ENCODE measurements at regions not wholly inside any gene's neighbourhood (a gene's known extent, or its start where the extent isn't known, plus 50 kb on each side); places are given as distances from the start of the nearest gene placed in this dataset.

DNA sequence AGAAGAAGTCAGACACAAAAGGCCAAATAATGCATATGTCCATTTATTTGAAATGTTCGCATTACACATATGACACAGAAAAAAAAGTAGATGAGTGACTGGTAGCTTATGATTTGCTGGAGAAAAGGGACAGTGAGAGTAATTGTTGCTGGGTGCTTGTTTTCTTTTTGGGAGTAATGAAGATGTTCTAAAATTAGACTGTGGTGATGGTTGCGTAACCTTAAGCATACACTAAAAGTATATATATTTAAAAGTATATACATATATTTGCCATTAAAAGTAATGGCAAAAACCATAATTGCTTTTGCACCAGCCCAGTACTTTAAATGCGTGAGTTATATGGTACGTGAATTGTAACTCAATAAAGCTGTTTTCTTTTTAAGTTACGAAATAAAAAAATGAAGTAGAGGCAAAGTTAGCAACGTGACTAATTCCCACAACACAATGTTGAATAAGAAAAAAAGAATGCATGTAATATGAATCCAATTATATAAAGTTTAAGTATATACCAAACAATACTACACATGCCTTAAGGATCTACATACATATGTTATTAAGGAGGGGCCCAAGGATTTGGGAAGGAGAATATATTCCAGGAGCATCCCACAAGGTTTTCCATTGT is 360.4 kb upstream of the CELF2 start:
- H3K9me2 ChIP-seq (replicated peaks; ENCODE audit: insufficient read depth): no peaks in the 10 kb centered on the region
- WGBS (ENCODE audit: low lambda C conversion rate, missing lambda C conversion rate): 96% methylated on average over 6 of the region's 6 CpGs
- H3K27me3 ChIP-seq: no peaks in the 10 kb centered on the region
- no peak overlapping the region for H3K4me3 ChIP-seq
- no peak overlapping the region for H3K4me2 ChIP-seq
- H3K27ac ChIP-seq: no peak overlapping the region
- peaks cover 16% of the 10 kb centered on the region for H3K4me1 ChIP-seq (ENCODE audit: insufficient read depth)
- H2AFZ ChIP-seq: no peak overlapping the region
- TF ChIP-seq, protein P1, sequence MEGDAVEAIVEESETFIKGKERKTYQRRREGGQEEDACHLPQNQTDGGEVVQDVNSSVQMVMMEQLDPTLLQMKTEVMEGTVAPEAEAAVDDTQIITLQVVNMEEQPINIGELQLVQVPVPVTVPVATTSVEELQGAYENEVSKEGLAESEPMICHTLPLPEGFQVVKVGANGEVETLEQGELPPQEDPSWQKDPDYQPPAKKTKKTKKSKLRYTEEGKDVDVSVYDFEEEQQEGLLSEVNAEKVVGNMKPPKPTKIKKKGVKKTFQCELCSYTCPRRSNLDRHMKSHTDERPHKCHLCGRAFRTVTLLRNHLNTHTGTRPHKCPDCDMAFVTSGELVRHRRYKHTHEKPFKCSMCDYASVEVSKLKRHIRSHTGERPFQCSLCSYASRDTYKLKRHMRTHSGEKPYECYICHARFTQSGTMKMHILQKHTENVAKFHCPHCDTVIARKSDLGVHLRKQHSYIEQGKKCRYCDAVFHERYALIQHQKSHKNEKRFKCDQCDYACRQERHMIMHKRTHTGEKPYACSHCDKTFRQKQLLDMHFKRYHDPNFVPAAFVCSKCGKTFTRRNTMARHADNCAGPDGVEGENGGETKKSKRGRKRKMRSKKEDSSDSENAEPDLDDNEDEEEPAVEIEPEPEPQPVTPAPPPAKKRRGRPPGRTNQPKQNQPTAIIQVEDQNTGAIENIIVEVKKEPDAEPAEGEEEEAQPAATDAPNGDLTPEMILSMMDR (IDR thresholded peaks at IDR 0.05; ENCODE audit: poor library complexity): no peak
- TF ChIP-seq EZH2 (IDR thresholded peaks at IDR 0.05; ENCODE audit: borderline replicate concordance): no peak
- TF ChIP-seq EZH2phosphoT487 (IDR thresholded peaks at IDR 0.05; ENCODE audit: low read depth, severe bottlenecking, unreplicated experiment): no peak
- no peaks in the 10 kb centered on the region for H4K20me1 ChIP-seq (ENCODE audit: insufficient read depth, poor library complexity, severe bottlenecking)
- no peak for DNase-seq (ENCODE audit: low spot score)
- no peaks in the 10 kb centered on the region for H3K79me2 ChIP-seq
- no peaks in the 10 kb centered on the region for H3K9me3 ChIP-seq (ENCODE audit: low read depth)
- H3K36me3 ChIP-seq (replicated peaks; ENCODE audit: insufficient read depth, low read depth): no peaks in the 10 kb centered on the region

DNA sequence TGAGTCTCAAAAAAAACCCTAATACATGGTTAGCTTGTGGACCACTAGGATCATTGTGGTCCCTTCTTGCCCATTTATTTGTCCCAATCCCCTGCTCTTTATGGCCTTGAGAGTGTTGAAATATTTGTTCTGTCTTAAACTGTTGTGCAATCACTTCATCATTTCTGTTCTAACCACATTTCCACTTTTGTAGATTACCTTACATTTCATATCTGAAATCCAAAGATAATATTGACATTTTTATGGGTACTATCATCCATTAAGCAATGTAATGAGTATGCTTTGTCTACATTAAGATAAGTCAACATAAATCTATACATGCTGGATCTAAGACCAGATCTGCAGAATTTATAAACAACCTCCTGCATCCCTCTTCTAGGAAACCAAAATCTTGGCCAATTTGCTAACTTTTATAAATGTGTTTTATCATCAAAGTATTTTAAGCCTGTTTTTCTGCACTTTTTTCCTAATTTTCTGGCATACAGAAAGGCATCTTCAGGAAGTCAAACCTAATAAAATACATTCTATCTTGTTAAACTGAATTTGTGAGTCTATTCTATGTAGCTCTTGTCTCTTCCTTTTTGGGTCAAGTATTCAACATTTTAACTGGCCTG is 359.4 kb upstream of the CELF2 start:
- TF ChIP-seq EZH2 (IDR thresholded peaks at IDR 0.05; ENCODE audit: borderline replicate concordance) (no peak), EZH2phosphoT487 (IDR thresholded peaks at IDR 0.05; ENCODE audit: low read depth, severe bottlenecking, unreplicated experiment) (no peak)
- TF ChIP-seq, protein P1 (IDR thresholded peaks at IDR 0.05; ENCODE audit: poor library complexity): no peak
- Histone ChIP-seq H3K27ac (no peak overlapping the region), H4K20me1 (ENCODE audit: insufficient read depth, poor library complexity, severe bottlenecking) (no peaks in the 10 kb centered on the region), H3K4me3 (no peak overlapping the region), H3K4me2 (no peak overlapping the region), H2AFZ (no peak overlapping the region), H3K9me2 (replicated peaks; ENCODE audit: insufficient read depth) (no peaks in the 10 kb centered on the region), H3K36me3 (replicated peaks; ENCODE audit: insufficient read depth, low read depth) (no peaks in the 10 kb centered on the region), H3K4me1 (ENCODE audit: insufficient read depth) (peaks cover 20% of the 10 kb centered on the region), H3K27me3 (no peaks in the 10 kb centered on the region), H3K9me3 (ENCODE audit: low read depth) (no peaks in the 10 kb centered on the region), H3K79me2 (no peaks in the 10 kb centered on the region)
- DNase-seq (ENCODE audit: low spot score): no peak

DNA sequence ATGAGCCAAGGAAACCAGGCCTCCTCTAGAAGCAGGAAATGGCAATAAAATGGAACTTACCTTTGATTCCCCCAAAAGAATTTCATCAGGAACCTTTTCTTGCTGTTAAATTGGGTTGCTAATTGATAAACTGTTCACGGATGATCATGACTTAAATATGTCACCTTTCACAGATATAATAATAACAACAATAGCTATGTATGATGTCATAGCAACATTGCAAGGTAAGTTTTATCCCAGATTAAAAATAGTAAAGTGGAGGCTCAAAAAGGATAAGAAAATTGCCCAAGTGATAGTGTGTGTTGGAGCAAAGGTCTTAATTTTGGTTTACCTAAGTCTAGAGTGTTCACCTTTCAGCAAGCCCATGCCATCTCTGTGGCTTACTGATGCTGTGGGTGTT is 357.6 kb upstream of the CELF2 start:
- Histone ChIP-seq H4K20me1 (ENCODE audit: insufficient read depth, poor library complexity, severe bottlenecking) (no peaks in the 10 kb centered on the region), H3K9me3 (ENCODE audit: low read depth) (no peaks in the 10 kb centered on the region), H3K27ac (no peak overlapping the region), H3K27me3 (no peaks in the 10 kb centered on the region), H3K4me2 (no peak overlapping the region), H3K4me1 (ENCODE audit: insufficient read depth) (peaks cover 22% of the 10 kb centered on the region), H3K4me3 (no peak overlapping the region), H2AFZ (no peak overlapping the region), H3K9me2 (replicated peaks; ENCODE audit: insufficient read depth) (no peaks in the 10 kb centered on the region), H3K36me3 (replicated peaks; ENCODE audit: insufficient read depth, low read depth) (no peaks in the 10 kb centered on the region), H3K79me2 (no peaks in the 10 kb centered on the region)
- no peak for DNase-seq (ENCODE audit: low spot score)
- TF ChIP-seq, protein P1 (IDR thresholded peaks at IDR 0.05; ENCODE audit: poor library complexity): no peak
- TF ChIP-seq EZH2phosphoT487 (IDR thresholded peaks at IDR 0.05; ENCODE audit: low read depth, severe bottlenecking, unreplicated experiment): no peak
- no peak for TF ChIP-seq EZH2 (IDR thresholded peaks at IDR 0.05; ENCODE audit: borderline replicate concordance)
- 100% methylated on average over 1 of the region's 1 CpG for WGBS (ENCODE audit: low lambda C conversion rate, missing lambda C conversion rate)
